Keratinocyte (primary cell): ENCODE measurements at regions not wholly inside any gene's neighbourhood (a gene's known extent, or its start where the extent isn't known, plus 50 kb on each side); places are given as distances from the start of the nearest gene placed in this dataset.

Experiments
- DNase-seq: peaks from one replicate; pipeline ENCODE4 v3.0.0-alpha.2; 2011; ENCODE audit warnings: low read depth, missing footprints, low spot score
- FAIRE-seq: peaks from 2 replicates; lab custom pipeline; 2011; peaks lifted over from hg19 to GRCh38; lab: Jason Lieb, UNC
- H2AFZ ChIP-seq: 2 replicates; pipeline ENCODE4 v1.6.0; 2012; ENCODE audit warnings: low read length, control low read depth, inconsistent platforms; ENCODE audit not compliant: control insufficient read depth
- H3K27ac ChIP-seq: 2 replicates; pipeline ENCODE4 v1.5.1; 2011; ENCODE audit warnings: low read length; ENCODE audit not compliant: control insufficient read depth, insufficient read depth
- H3K27me3 ChIP-seq: 3 replicates; pipeline ENCODE4 v1.6.0; 2011; ENCODE audit warnings: low read length; ENCODE audit not compliant: control insufficient read depth, insufficient read depth; ENCODE audit errors: extremely low read depth
- H3K36me3 ChIP-seq, 2 experiments: 2 replicates in 1 of 2; 3 replicates in 1 of 2; pipeline ENCODE4 v1.5.1; 2011; ENCODE audit warnings: low read length in 2 of 2, mild to moderate bottlenecking in 1 of 2; ENCODE audit not compliant: control insufficient read depth in 2 of 2, insufficient read depth in 2 of 2; ENCODE audit errors: extremely low read depth in 1 of 2
- H3K4me1 ChIP-seq: 3 replicates; pipeline ENCODE4 v1.5.1; 2011; ENCODE audit warnings: low read length; ENCODE audit not compliant: control insufficient read depth, insufficient read depth; ENCODE audit errors: extremely low read depth
- H3K4me2 ChIP-seq: 3 replicates; pipeline ENCODE4 v1.6.0; 2011; ENCODE audit warnings: low read depth, low read length; ENCODE audit not compliant: control insufficient read depth, insufficient read depth; ENCODE audit errors: extremely low read depth
- H3K4me3 ChIP-seq, 3 experiments: fragments of 200-600 bp in 1 of 3; sonication (generic) in 1 of 3; 2 replicates in 2 of 3; 3 replicates in 1 of 3; pipeline ENCODE4 v1.5.1; 2011 to 2016; ENCODE audit warnings: low read length in 3 of 3, mild to moderate bottlenecking in 3 of 3, control low read depth in 2 of 3, inconsistent platforms in 1 of 3, low read depth in 1 of 3, mixed read lengths in 1 of 3, mixed run types in 1 of 3, moderate library complexity in 1 of 3; ENCODE audit not compliant: control insufficient read depth in 2 of 3, insufficient read depth in 2 of 3; ENCODE audit errors: extremely low read depth in 1 of 3
- H3K79me2 ChIP-seq: 2 replicates; pipeline ENCODE4 v1.6.0; 2012; ENCODE audit warnings: low read length; ENCODE audit not compliant: control insufficient read depth, insufficient read depth
- H3K9ac ChIP-seq: 3 replicates; pipeline ENCODE4 v1.6.0; 2011; ENCODE audit warnings: low read length; ENCODE audit not compliant: control insufficient read depth, insufficient read depth; ENCODE audit errors: extremely low read depth
- H3K9me1 ChIP-seq: 3 replicates; pipeline ENCODE4 v1.6.0; 2011; ENCODE audit warnings: low read length; ENCODE audit not compliant: control insufficient read depth, insufficient read depth; ENCODE audit errors: extremely low read depth
- H3K9me3 ChIP-seq: 2 replicates; pipeline ENCODE4 v1.5.1; 2012; ENCODE audit warnings: low read depth, low read length; ENCODE audit not compliant: control insufficient read depth
- H4K20me1 ChIP-seq: 3 replicates; pipeline ENCODE4 v1.6.0; 2011; ENCODE audit warnings: low read length; ENCODE audit not compliant: control insufficient read depth, insufficient read depth; ENCODE audit errors: extremely low read depth
- EZH2 ChIP-seq: IDR thresholded peaks from one replicate; pipeline ENCODE4 v1.6.1; 2012; ENCODE audit warnings: inconsistent platforms, mild to moderate bottlenecking, low read length, moderate library complexity
- dilution Hi-C: fragments of 300-500 bp; cut with MboI; formaldehyde crosslinking; loops from one replicate; pipeline ENCODE4 v1.7.0; 2020; ENCODE audit warnings: low sequenced_read_pairs; ENCODE audit not compliant: extremely low pct_ligation_motif_present
- TF ChIP-seq, protein P1 (sequence below), 3 experiments: IDR thresholded peaks in 1 of 3; conservative IDR thresholded peaks in 1 of 3; optimal IDR thresholded peaks in 1 of 3; 2 replicates in 2 of 3; 3 replicates in 1 of 3; pipeline versions ENCODE3 to v1.5.1; 2011; ENCODE audit warnings: low read length in 3 of 3, mild to moderate bottlenecking in 3 of 3, moderate library complexity in 2 of 3, control low read depth in 1 of 3, inconsistent platforms in 1 of 3; ENCODE audit not compliant: insufficient read depth in 2 of 3; ENCODE audit errors: extremely low read depth in 1 of 3

DNA sequence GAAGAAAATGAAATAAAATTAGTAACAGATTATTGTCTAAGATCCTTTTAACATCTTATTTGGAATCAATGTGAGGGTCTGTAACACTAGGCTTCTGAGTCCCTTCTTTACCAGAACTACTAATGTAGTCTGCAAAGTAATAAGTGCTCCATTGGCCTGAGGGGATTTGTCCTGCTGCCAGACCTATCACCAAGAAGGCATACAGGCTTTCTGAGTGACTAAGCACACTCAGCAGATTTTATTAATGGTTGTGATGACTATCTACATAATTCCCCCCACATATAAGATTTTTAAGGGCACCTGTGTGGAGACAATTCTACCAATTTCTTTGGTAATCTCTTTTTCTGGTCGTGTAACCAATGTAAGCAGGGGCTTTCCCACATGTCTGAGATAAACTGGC, 365.0 kb upstream of the FAT3 start:
- TF ChIP-seq EZH2: no peak
- TF ChIP-seq, protein P1, sequence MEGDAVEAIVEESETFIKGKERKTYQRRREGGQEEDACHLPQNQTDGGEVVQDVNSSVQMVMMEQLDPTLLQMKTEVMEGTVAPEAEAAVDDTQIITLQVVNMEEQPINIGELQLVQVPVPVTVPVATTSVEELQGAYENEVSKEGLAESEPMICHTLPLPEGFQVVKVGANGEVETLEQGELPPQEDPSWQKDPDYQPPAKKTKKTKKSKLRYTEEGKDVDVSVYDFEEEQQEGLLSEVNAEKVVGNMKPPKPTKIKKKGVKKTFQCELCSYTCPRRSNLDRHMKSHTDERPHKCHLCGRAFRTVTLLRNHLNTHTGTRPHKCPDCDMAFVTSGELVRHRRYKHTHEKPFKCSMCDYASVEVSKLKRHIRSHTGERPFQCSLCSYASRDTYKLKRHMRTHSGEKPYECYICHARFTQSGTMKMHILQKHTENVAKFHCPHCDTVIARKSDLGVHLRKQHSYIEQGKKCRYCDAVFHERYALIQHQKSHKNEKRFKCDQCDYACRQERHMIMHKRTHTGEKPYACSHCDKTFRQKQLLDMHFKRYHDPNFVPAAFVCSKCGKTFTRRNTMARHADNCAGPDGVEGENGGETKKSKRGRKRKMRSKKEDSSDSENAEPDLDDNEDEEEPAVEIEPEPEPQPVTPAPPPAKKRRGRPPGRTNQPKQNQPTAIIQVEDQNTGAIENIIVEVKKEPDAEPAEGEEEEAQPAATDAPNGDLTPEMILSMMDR (optimal IDR thresholded peaks at IDR 0.05 in 1 of 3, IDR thresholded peaks at IDR 0.05 in 1 of 3, conservative IDR thresholded peaks at IDR 0.05 in 1 of 3; ENCODE audit: extremely low read depth in 1 of 3, insufficient read depth in 2 of 3, low read length in 3 of 3): no peak
- dilution Hi-C loops: no loop called here
- H3K9me3 ChIP-seq: no peaks in the 10 kb centered on the region
- H3K9ac ChIP-seq: no peak overlapping the region
- H3K27me3 ChIP-seq: no peaks in the 10 kb centered on the region
- no peak overlapping the region for H3K4me3 ChIP-seq
- H3K36me3 ChIP-seq: no peaks in the 10 kb centered on the region
- H3K79me2 ChIP-seq: no peaks in the 10 kb centered on the region
- H4K20me1 ChIP-seq: no peaks in the 10 kb centered on the region
- FAIRE-seq (no peak), DNase-seq (no peak)
- no peaks in the 10 kb centered on the region for H3K4me1 ChIP-seq
- no peak overlapping the region for H2AFZ ChIP-seq
- no peaks in the 10 kb centered on the region for H3K9me1 ChIP-seq
- H3K27ac ChIP-seq: no peak overlapping the region
- no peak overlapping the region for H3K4me2 ChIP-seq

DNA sequence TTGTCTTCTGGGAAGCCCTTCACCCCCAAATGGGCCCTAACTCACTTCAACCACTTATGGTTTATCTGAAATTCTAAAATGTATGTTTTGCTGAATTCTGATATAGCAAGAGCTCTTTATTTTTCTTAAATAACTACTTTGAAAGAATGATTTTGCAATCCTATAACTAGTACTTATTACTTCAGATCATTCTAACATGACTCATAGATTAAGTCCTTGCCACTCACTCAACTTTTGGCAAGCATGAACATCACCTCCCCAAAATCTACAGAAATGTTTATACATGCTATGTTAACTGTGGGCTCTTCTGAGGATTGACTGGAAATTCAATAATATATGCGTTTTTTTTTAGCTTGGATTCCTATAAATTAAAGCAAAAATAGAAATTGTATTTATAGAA, 367.4 kb upstream of the FAT3 start:
- no peaks in the 10 kb centered on the region for H3K27me3 ChIP-seq
- no peaks in the 10 kb centered on the region for H3K9me1 ChIP-seq
- FAIRE-seq: no peak
- no peak overlapping the region for H3K4me2 ChIP-seq
- DNase-seq: no peak
- dilution Hi-C loops: no loop called here
- no peaks in the 10 kb centered on the region for H3K9me3 ChIP-seq
- TF ChIP-seq EZH2: no peak
- TF ChIP-seq, protein P1 (optimal IDR thresholded peaks at IDR 0.05 in 1 of 3, IDR thresholded peaks at IDR 0.05 in 1 of 3, conservative IDR thresholded peaks at IDR 0.05 in 1 of 3; ENCODE audit: extremely low read depth in 1 of 3, insufficient read depth in 2 of 3, low read length in 3 of 3): no peak
- no peaks in the 10 kb centered on the region for H3K79me2 ChIP-seq
- H2AFZ ChIP-seq: no peak overlapping the region
- no peaks in the 10 kb centered on the region for H4K20me1 ChIP-seq
- H3K36me3 ChIP-seq: no peaks in the 10 kb centered on the region
- H3K9ac ChIP-seq: no peak overlapping the region
- H3K4me3 ChIP-seq: no peak overlapping the region
- no peak overlapping the region for H3K27ac ChIP-seq
- H3K4me1 ChIP-seq: no peaks in the 10 kb centered on the region
